ENCODE measurements at regions not wholly inside any gene's neighbourhood (a gene's known extent, or its start where the extent isn't known, plus 50 kb on each side); places are given as distances from the start of the nearest gene placed in this dataset.

DNA sequence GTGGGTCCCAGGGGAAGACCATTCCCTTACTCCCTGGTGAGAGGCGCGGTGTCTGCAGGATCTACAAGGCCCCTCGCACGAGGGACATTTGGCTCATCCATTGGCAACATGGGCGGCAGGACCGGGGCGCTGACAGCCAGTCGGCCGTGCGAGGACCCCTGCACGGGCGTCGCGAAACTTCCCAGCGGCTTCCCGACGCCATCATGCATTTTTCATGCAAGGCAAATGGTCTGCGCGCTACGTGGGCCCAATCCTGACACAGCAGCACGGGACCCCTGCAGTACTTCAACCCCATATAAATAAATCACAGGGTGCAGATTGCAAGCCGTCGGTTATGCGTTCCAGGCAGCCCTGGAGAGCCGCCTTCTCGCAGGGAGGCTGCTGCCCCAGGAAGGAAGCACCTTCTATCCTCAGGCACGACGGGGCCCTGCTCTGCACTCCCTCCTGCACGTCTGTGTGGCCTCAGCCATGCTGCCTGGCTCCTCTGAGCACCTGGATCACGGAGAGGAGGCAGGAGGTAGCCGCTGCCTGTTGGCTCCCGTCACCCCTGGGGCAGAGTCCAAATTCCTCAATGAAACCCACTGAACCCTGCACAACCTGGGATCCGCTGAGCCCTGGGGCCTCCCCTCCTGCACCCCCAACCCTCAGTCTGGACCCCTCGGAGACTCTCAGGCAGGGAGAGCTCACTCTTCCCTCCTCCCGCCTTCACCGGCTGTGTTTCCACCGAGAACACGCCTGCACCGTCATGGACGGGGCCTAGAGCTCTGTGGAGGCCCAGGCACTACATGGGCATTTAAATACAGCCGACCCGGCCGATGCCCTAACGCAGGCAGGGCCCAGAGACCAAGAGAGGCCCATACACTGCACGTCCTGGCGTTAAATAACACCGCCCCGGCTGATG lies 90.5 kb downstream of the PDGFA start:
- TF ChIP-seq ZNF248 (tag by site-specific recombination; IDR thresholded peaks at IDR 0.05) = no peak
- TF ChIP-seq ZNF24 (tag by site-specific recombination; IDR thresholded peaks at IDR 0.05) = no peak
- TF ChIP-seq, protein P1, sequence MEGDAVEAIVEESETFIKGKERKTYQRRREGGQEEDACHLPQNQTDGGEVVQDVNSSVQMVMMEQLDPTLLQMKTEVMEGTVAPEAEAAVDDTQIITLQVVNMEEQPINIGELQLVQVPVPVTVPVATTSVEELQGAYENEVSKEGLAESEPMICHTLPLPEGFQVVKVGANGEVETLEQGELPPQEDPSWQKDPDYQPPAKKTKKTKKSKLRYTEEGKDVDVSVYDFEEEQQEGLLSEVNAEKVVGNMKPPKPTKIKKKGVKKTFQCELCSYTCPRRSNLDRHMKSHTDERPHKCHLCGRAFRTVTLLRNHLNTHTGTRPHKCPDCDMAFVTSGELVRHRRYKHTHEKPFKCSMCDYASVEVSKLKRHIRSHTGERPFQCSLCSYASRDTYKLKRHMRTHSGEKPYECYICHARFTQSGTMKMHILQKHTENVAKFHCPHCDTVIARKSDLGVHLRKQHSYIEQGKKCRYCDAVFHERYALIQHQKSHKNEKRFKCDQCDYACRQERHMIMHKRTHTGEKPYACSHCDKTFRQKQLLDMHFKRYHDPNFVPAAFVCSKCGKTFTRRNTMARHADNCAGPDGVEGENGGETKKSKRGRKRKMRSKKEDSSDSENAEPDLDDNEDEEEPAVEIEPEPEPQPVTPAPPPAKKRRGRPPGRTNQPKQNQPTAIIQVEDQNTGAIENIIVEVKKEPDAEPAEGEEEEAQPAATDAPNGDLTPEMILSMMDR (tag by site-specific recombination; IDR thresholded peaks at IDR 0.05) = no peak
- no peak for TF ChIP-seq ZNF239 (tag by site-specific recombination; IDR thresholded peaks at IDR 0.05)

Data from HEK293 (cell line).